ENCODE measurements at regions not wholly inside any gene's neighbourhood (a gene's known extent, or its start where the extent isn't known, plus 50 kb on each side); places are given as distances from the start of the nearest gene placed in this dataset.

DNA sequence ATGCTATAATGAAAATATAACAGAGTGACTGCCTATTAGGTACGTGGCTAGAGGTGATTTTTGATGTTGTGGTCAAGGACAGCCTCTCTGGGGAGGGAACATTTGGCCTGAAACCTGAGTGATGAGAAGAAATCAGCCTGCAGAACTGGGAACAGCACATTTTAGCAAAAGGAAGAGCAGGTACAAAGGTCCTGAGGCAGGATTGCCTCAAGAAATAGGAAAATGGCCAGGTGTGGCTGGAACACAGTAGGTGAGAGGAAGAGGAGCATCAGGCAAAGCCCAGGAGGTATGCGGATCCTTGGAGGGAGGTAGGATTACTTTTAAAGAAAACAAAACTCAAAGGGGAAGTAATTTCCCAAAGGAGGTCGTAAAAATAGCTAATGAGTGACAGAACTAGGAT lies 582.9 kb downstream of the MED13L start:
- TF ChIP-seq, protein P1, sequence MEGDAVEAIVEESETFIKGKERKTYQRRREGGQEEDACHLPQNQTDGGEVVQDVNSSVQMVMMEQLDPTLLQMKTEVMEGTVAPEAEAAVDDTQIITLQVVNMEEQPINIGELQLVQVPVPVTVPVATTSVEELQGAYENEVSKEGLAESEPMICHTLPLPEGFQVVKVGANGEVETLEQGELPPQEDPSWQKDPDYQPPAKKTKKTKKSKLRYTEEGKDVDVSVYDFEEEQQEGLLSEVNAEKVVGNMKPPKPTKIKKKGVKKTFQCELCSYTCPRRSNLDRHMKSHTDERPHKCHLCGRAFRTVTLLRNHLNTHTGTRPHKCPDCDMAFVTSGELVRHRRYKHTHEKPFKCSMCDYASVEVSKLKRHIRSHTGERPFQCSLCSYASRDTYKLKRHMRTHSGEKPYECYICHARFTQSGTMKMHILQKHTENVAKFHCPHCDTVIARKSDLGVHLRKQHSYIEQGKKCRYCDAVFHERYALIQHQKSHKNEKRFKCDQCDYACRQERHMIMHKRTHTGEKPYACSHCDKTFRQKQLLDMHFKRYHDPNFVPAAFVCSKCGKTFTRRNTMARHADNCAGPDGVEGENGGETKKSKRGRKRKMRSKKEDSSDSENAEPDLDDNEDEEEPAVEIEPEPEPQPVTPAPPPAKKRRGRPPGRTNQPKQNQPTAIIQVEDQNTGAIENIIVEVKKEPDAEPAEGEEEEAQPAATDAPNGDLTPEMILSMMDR (IDR thresholded peaks at IDR 0.05): no peak
- no peak for TF ChIP-seq POLR2AphosphoS5 (IDR thresholded peaks at IDR 0.05)
- TF ChIP-seq POLR2A (IDR thresholded peaks at IDR 0.05): no peak
- no peak for TF ChIP-seq EP300 (IDR thresholded peaks at IDR 0.05)

All from upper lobe of left lung (tissue), 4 donors.